Stomach (tissue), 8 donors: ENCODE measurements at regions not wholly inside any gene's neighbourhood (a gene's known extent, or its start where the extent isn't known, plus 50 kb on each side); places are given as distances from the start of the nearest gene placed in this dataset.

Experiments used
- DNase-seq, 2 donors: peaks; one replicate each; pipeline versions ENCODE4 v3.0.0 to v3.0.0-alpha.2; 2013 to 2019
- H3K27ac ChIP-seq, 5 donors: fragments of 200-600 bp in 4 of 5; sonication (generic) in 4 of 5; one replicate each; pipeline ENCODE4 v1.5.1; 2013 to 2019; ENCODE audit warnings: mild to moderate bottlenecking in 1 of 5, moderate library complexity in 1 of 5
- H3K27me3 ChIP-seq, 3 donors: fragments of 200-600 bp; sonication (generic); one replicate each; pipeline ENCODE4 v1.5.1; 2017 to 2019; ENCODE audit warnings: mixed run types in 1 of 3
- H3K36me3 ChIP-seq, 4 donors: fragments of 200-600 bp; sonication (generic); 1 replicate in 3 of 4; 2 replicates in 1 of 4; pipeline ENCODE4 v1.5.1; 2016 to 2019
- H3K4me1 ChIP-seq, 4 donors: fragments of 200-600 bp; sonication (generic); one replicate each; pipeline ENCODE4 v1.5.1; 2016 to 2019
- H3K4me3 ChIP-seq, 4 donors: fragments of 200-600 bp; sonication (generic) in 3 of 4; one replicate each; pipeline ENCODE4 v1.5.1; 2016 to 2019; ENCODE audit warnings: mild to moderate bottlenecking in 1 of 4
- H3K9me3 ChIP-seq, 4 donors: fragments of 200-600 bp; sonication (generic); one replicate each; pipeline ENCODE4 v1.5.1; 2016 to 2019
- EP300 ChIP-seq: sonication (generic); formaldehyde crosslinking; IDR thresholded peaks from one replicate; pipeline ENCODE4 v1.6.1; 2017; ENCODE audit warnings: antibody characterized with exemption
- POLR2A ChIP-seq, 4 donors: fragments of 450-650 bp; IDR thresholded peaks; one replicate each; pipeline ENCODE4 v1.6.1; 2016; ENCODE audit warnings: antibody characterized with exemption in 4 of 4, control low read depth in 2 of 4, mild to moderate bottlenecking in 1 of 4, moderate library complexity in 1 of 4
- POLR2AphosphoS5 ChIP-seq, 3 donors: sonication (generic); formaldehyde crosslinking; IDR thresholded peaks; one replicate each; pipeline ENCODE4 v1.6.1; 2016; ENCODE audit warnings: antibody characterized with exemption in 3 of 3
- WGBS, 5 donors: extraction: QIAGEN DNeasy Blood & Tissue Kit in 3 of 5; methylation state at CpG; one replicate each; pipeline versions ENCODE4 v1.1.5 to v1.1.7; 2013 to 2018; 5-methylcytosine and 5-hydroxymethylcytosine counted together
- intact Hi-C: fragments of 100-400 bp; cut with DNase I; formaldehyde crosslinking; loops from one replicate; pipeline ENCODE4 v1.15.1; 2023; ENCODE audit warnings: low total_unique reads
- TF ChIP-seq, protein P1 (sequence below), 7 experiments: fragments of 450-650 bp in 4 of 7; fragments of 200-600 bp in 3 of 7; sonication (generic) in 3 of 7; IDR thresholded peaks; one replicate each; pipeline ENCODE4 v1.5.1; 2016 to 2019; ENCODE audit warnings: antibody characterized with exemption in 7 of 7, control low read depth in 2 of 7, mild to moderate bottlenecking in 1 of 7
- donor health status: healthy with polysubstance abuse.
- donor health status: Bipolar disorder and iron deficiency.
- donor health status: healthy.

DNA sequence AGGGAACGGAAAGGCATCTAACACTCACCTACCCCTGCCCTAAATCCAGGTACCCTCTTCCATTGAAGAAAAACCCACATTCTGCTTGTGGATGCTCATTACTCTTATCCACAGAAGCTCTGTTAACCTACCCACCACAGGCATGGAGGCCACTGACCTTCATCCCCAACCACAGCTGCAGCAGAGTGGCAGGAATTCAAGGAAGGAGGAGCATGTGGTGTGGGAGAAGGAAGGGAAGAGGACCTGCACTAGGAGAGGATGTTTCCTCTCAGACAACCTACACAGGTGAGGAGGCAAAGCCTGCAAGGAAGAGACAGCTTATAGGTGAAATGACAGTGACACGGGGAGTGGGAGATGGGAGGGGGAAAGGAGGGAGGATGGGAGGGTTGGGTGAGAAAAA is 192.5 kb upstream of the TSC22D2 start:
- intact Hi-C loops = no loop called here
- no peak for DNase-seq
- Histone ChIP-seq H3K4me1 (peaks cover 0 to 16% (median 5%) of the 10 kb centered on the region in 4 donors), H3K9me3 (no peaks in the 10 kb centered on the region), H3K36me3 (no peaks in the 10 kb centered on the region), H3K27ac (peak overlapping the region in 1 of 5 donors; percentile 51), H3K4me3 (no peak overlapping the region), H3K27me3 (peaks cover 0 to under 1% (median 0%) of the 10 kb centered on the region in 3 donors)
- 81 to 89% (median 84%) methylated on average over 2 of the region's 2 CpGs for WGBS, 5 donors
- TF ChIP-seq, protein P1, sequence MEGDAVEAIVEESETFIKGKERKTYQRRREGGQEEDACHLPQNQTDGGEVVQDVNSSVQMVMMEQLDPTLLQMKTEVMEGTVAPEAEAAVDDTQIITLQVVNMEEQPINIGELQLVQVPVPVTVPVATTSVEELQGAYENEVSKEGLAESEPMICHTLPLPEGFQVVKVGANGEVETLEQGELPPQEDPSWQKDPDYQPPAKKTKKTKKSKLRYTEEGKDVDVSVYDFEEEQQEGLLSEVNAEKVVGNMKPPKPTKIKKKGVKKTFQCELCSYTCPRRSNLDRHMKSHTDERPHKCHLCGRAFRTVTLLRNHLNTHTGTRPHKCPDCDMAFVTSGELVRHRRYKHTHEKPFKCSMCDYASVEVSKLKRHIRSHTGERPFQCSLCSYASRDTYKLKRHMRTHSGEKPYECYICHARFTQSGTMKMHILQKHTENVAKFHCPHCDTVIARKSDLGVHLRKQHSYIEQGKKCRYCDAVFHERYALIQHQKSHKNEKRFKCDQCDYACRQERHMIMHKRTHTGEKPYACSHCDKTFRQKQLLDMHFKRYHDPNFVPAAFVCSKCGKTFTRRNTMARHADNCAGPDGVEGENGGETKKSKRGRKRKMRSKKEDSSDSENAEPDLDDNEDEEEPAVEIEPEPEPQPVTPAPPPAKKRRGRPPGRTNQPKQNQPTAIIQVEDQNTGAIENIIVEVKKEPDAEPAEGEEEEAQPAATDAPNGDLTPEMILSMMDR (IDR thresholded peaks at IDR 0.05) = no peak
- TF ChIP-seq POLR2AphosphoS5 (IDR thresholded peaks at IDR 0.05) (no peak), POLR2A (IDR thresholded peaks at IDR 0.05) (no peak), EP300 (no peak)

DNA sequence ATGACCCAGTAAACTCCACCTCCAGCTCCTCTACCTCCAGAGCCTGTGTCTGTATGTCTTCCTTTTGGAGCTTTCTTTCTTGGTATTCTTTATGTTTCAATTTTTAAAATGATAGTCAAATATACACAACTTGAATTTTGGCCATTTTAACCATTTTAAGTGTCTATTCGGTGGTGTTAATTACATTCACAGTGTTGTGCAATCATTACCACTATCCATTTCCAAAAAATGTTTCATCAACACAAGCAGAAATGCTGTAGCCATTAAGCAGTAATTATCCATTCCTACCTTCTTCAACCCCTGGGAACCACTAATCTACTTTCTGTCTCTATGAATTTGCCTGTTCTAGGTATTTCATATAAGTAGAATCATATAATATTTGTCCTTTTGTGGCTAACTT is 194.5 kb upstream of the TSC22D2 start:
- TF ChIP-seq, protein P1 (IDR thresholded peaks at IDR 0.05) = no peak
- no peak for TF ChIP-seq POLR2A (IDR thresholded peaks at IDR 0.05)
- TF ChIP-seq POLR2AphosphoS5 (IDR thresholded peaks at IDR 0.05) = no peak
- no peak for TF ChIP-seq EP300
- Histone ChIP-seq H3K27ac (no peak overlapping the region), H3K4me1 (peaks cover 0 to 15% (median 5%) of the 10 kb centered on the region in 4 donors), H3K36me3 (no peaks in the 10 kb centered on the region), H3K27me3 (peaks cover 0 to 4% (median 0%) of the 10 kb centered on the region in 3 donors), H3K4me3 (no peak overlapping the region), H3K9me3 (no peaks in the 10 kb centered on the region)
- WGBS, 5 donors = 79 to 93% (median 88%) methylated on average over 1 of the region's 1 CpG
- DNase-seq = no peak
- intact Hi-C loops = no loop called here

DNA sequence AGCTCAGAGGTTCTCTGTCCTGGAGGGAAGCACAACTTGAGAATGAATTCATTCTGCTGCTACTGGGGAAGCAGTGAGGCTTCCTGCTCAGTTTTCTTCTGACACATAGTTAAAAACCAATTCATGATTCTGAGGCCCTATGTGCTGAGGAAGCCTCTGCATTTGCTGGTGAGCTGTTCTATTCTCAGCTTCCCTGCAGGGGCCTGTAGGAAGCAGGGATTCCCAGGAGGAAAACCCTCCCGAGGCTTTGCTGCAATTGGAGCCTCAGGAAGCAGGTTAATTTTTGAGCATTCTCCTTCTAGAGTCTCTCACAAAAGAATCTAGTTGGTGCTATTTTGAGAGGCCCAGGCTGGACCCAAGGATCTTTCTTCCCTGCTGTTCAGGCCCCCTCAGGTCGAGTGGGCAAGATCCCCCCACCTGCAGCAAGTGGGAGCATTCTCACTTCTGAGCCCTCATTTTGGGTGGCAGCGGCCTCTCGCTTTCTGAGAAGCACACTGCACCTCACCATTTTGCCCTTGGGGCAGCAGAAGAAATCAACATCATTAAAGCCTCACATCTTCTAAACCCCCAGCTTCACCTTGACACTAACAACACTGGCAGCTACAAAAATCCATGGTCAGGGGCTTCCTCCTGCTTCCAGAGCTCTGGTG is 197.5 kb upstream of the TSC22D2 start:
- WGBS, 5 donors = 77 to 100% (median 82%) methylated on average over 2 to 4 of the region's 4 CpGs
- no peak overlapping the region for H3K27ac ChIP-seq
- no peak overlapping the region for H3K4me3 ChIP-seq
- peaks cover 0 to 4% (median 0%) of the 10 kb centered on the region in 4 donors for H3K4me1 ChIP-seq
- intact Hi-C loops = no loop called here
- peaks cover 0 to 7% (median 0%) of the 10 kb centered on the region in 3 donors for H3K27me3 ChIP-seq
- no peaks in the 10 kb centered on the region for H3K36me3 ChIP-seq
- H3K9me3 ChIP-seq = no peaks in the 10 kb centered on the region
- DNase-seq = no peak
- TF ChIP-seq, protein P1 (IDR thresholded peaks at IDR 0.05) = no peak
- no peak for TF ChIP-seq EP300
- TF ChIP-seq POLR2A (IDR thresholded peaks at IDR 0.05) = no peak
- TF ChIP-seq POLR2AphosphoS5 (IDR thresholded peaks at IDR 0.05) = no peak

DNA sequence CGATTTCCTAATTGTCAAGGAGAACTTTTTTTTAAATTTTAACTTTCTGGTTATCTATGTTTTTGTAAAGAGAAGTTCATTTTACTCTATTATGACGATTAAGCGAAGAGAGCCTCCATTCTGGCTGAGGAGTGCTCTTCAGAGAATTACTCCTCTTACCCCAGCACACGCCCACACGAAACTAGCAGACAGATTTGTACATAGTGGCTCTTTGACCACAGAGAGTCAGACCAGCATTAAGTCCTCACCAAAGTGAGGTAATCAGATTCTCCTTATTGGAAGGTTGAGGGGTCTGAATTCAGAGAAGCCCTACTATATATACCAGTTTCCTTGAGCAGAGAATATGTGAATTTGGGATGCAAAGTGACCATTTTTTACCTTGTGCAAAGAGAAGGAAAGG is 204.8 kb upstream of the TSC22D2 start:
- Histone ChIP-seq H3K4me3 (no peak overlapping the region), H3K27me3 (peaks cover 0 to 7% (median 0%) of the 10 kb centered on the region in 3 donors), H3K36me3 (no peaks in the 10 kb centered on the region), H3K4me1 (no peaks in the 10 kb centered on the region), H3K9me3 (peaks cover 0 to 2% (median 0%) of the 10 kb centered on the region in 4 donors), H3K27ac (no peak overlapping the region)
- 87 to 93% (median 90%) methylated on average over 5 of the region's 5 CpGs for WGBS, 5 donors
- no peak for DNase-seq
- intact Hi-C loops = no loop called here
- TF ChIP-seq POLR2A (IDR thresholded peaks at IDR 0.05) = no peak
- TF ChIP-seq POLR2AphosphoS5 (IDR thresholded peaks at IDR 0.05) = no peak
- TF ChIP-seq, protein P1 (IDR thresholded peaks at IDR 0.05) = no peak
- no peak for TF ChIP-seq EP300
